ENCODE measurements at regions not wholly inside any gene's neighbourhood (a gene's known extent, or its start where the extent isn't known, plus 50 kb on each side); places are given as distances from the start of the nearest gene placed in this dataset.

GRCh38 chr5:26434688-26435087 is 603.7 kb downstream of the CDH9 start:
- Histone ChIP-seq H3K36me3 (no peaks in the 10 kb centered on the region), H3K27me3 (no peaks in the 10 kb centered on the region), H3K4me1 (no peaks in the 10 kb centered on the region), H3K4me3 (no peak overlapping the region), H3K27ac (no peak overlapping the region), H3K9me3 (no peaks in the 10 kb centered on the region)
- TF ChIP-seq, protein P1, sequence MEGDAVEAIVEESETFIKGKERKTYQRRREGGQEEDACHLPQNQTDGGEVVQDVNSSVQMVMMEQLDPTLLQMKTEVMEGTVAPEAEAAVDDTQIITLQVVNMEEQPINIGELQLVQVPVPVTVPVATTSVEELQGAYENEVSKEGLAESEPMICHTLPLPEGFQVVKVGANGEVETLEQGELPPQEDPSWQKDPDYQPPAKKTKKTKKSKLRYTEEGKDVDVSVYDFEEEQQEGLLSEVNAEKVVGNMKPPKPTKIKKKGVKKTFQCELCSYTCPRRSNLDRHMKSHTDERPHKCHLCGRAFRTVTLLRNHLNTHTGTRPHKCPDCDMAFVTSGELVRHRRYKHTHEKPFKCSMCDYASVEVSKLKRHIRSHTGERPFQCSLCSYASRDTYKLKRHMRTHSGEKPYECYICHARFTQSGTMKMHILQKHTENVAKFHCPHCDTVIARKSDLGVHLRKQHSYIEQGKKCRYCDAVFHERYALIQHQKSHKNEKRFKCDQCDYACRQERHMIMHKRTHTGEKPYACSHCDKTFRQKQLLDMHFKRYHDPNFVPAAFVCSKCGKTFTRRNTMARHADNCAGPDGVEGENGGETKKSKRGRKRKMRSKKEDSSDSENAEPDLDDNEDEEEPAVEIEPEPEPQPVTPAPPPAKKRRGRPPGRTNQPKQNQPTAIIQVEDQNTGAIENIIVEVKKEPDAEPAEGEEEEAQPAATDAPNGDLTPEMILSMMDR (IDR thresholded peaks at IDR 0.05), result no peak
- TF ChIP-seq EP300 (IDR thresholded peaks at IDR 0.05; ENCODE audit: low read depth), result no peak
- TF ChIP-seq POLR2AphosphoS5 (IDR thresholded peaks at IDR 0.05), result no peak
- TF ChIP-seq POLR2A (IDR thresholded peaks at IDR 0.05), result no peak
- 63 to 73% methylated on average over 2 to 3 of the region's 3 CpGs for WGBS, 2 donors (ENCODE audit: low coverage in 1 of 2)
- intact Hi-C loops (cut with DNase I; ENCODE audit: low total_unique reads), result no loop called here
- in situ Hi-C loops (cut with MboI; ENCODE audit: low pct_ligation_motif_present in 1 of 4, low pct_unique_long_range_greater_than_20kb in 1 of 4, low sequenced_read_pairs in 3 of 4), result no loop called here
- DNase-seq, result no peak

GRCh38 chr5:26432386-26432785 is 606.0 kb downstream of the CDH9 start:
- DNase-seq, result no peak
- H3K4me3 ChIP-seq, result no peak overlapping the region
- no peak for TF ChIP-seq POLR2A (IDR thresholded peaks at IDR 0.05)
- TF ChIP-seq POLR2AphosphoS5 (IDR thresholded peaks at IDR 0.05), result no peak
- TF ChIP-seq, protein P1 (IDR thresholded peaks at IDR 0.05), result no peak
- TF ChIP-seq EP300 (IDR thresholded peaks at IDR 0.05; ENCODE audit: low read depth), result no peak
- intact Hi-C loops (cut with DNase I; ENCODE audit: low total_unique reads), result no loop called here
- no peak overlapping the region for H3K27ac ChIP-seq
- no peaks in the 10 kb centered on the region for H3K27me3 ChIP-seq
- no peaks in the 10 kb centered on the region for H3K36me3 ChIP-seq
- no peaks in the 10 kb centered on the region for H3K9me3 ChIP-seq
- in situ Hi-C loops (cut with MboI; ENCODE audit: low pct_ligation_motif_present in 1 of 4, low pct_unique_long_range_greater_than_20kb in 1 of 4, low sequenced_read_pairs in 3 of 4), result no loop called here
- no peaks in the 10 kb centered on the region for H3K4me1 ChIP-seq

DNA sequence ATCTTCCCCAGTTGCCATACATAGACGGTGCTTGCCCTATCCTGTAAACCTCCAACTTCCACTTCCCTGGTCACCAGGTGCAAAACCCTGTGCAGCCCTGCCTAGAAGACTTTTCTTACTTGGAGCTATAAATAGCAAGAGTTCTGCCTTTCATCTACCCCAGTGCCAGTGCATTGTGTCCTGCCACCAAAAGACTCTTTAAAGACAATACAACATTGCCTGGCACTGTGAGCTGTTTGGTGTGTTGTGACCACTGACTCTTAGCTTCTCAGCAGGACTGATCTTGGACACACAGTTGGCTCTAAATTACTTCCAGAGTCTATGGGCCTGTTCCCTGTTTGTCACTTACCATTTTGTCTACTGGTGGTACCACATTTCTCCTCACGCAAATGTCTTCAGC is 608.1 kb downstream of the CDH9 start:
- Histone ChIP-seq H3K27me3 (no peaks in the 10 kb centered on the region), H3K4me1 (no peaks in the 10 kb centered on the region), H3K4me3 (no peak overlapping the region), H3K27ac (no peak overlapping the region), H3K36me3 (no peaks in the 10 kb centered on the region), H3K9me3 (no peaks in the 10 kb centered on the region)
- no peak for DNase-seq
- 82 to 97% methylated on average over 2 of the region's 2 CpGs for WGBS, 2 donors (ENCODE audit: low coverage in 1 of 2)
- TF ChIP-seq EP300 (IDR thresholded peaks at IDR 0.05; ENCODE audit: low read depth) (no peak), POLR2A (IDR thresholded peaks at IDR 0.05) (no peak), POLR2AphosphoS5 (IDR thresholded peaks at IDR 0.05) (no peak)
- TF ChIP-seq, protein P1 (IDR thresholded peaks at IDR 0.05), result no peak
- intact Hi-C loops (cut with DNase I; ENCODE audit: low total_unique reads) (no loop called here), in situ Hi-C loops (cut with MboI; ENCODE audit: low pct_ligation_motif_present in 1 of 4, low pct_unique_long_range_greater_than_20kb in 1 of 4, low sequenced_read_pairs in 3 of 4) (no loop called here)

DNA sequence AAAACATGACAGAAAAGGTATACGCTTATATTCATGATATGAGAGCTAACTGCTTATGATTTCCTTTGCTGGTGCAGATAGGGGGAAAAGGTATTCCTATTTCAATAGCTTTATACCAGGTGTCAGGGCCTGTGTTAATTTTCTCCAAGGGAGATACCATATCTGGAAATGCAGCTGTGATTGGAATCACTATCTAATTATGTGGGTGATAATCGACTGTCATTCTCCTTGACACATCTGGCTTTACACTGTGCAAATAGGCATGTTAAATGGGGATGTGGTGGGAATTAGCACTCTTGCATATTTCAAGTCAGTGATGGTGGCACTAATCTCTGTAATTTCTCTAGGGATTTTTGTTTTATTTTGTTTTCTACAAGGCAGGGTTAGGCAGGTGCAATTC is 611.1 kb downstream of the CDH9 start:
- WGBS, 2 donors (ENCODE audit: low coverage in 1 of 2), result 56 to 82% methylated on average over 1 to 2 of the region's 2 CpGs
- intact Hi-C loops (cut with DNase I; ENCODE audit: low total_unique reads), result no loop called here
- no peaks in the 10 kb centered on the region for H3K4me1 ChIP-seq

More for the DNA sequence above, 611.1 kb downstream of the CDH9 start:
- no peaks in the 10 kb centered on the region for H3K36me3 ChIP-seq
- no peak overlapping the region for H3K4me3 ChIP-seq
- no peak overlapping the region for H3K27ac ChIP-seq
- H3K9me3 ChIP-seq, result no peaks in the 10 kb centered on the region
- DNase-seq, result no peak
- no peaks in the 10 kb centered on the region for H3K27me3 ChIP-seq
- TF ChIP-seq POLR2AphosphoS5 (IDR thresholded peaks at IDR 0.05) (no peak), EP300 (IDR thresholded peaks at IDR 0.05; ENCODE audit: low read depth) (no peak), POLR2A (IDR thresholded peaks at IDR 0.05) (no peak)
- TF ChIP-seq, protein P1 (IDR thresholded peaks at IDR 0.05), result no peak
- in situ Hi-C loops (cut with MboI; ENCODE audit: low pct_ligation_motif_present in 1 of 4, low pct_unique_long_range_greater_than_20kb in 1 of 4, low sequenced_read_pairs in 3 of 4), result no loop called here
